ENCODE measurements at regions not wholly inside any gene's neighbourhood (a gene's known extent, or its start where the extent isn't known, plus 50 kb on each side); places are given as distances from the start of the nearest gene placed in this dataset.

- no peak for DNase-seq
Observed at GRCh38 chrX:39759526-39760224, 338.1 kb downstream of the BCOR start.

GRCh38 chrX:39760930-39761329 lies 336.8 kb downstream of the BCOR start:
- DNase-seq, result no peak

- no peak for DNase-seq
Observed at GRCh38 chrX:39762266-39762841, 335.4 kb downstream of the BCOR start.

- DNase-seq, result no peak
Observed at GRCh38 chrX:39764441-39764914, 333.3 kb downstream of the BCOR start.

GRCh38 chrX:39765327-39765726 lies 332.4 kb downstream of the BCOR start:
- no peak for DNase-seq

- no peak for DNase-seq
Observed at GRCh38 chrX:39766085-39766726, 331.6 kb downstream of the BCOR start.

- no peak for DNase-seq
Observed at GRCh38 chrX:39766855-39767254, 330.9 kb downstream of the BCOR start.

GRCh38 chrX:39767446-39767845 lies 330.3 kb downstream of the BCOR start:
- DNase-seq, result no peak

- DNase-seq, result no peak
Observed at GRCh38 chrX:39769748-39770147, 328.0 kb downstream of the BCOR start.

- DNase-seq, result no peak
Observed at GRCh38 chrX:39771089-39771488, 326.7 kb downstream of the BCOR start.

- DNase-seq, result peak in 3 of 4 experiments; percentile 12 to 41 (median 19)
Observed at GRCh38 chrX:39772057-39772832, 325.5 kb downstream of the BCOR start.

GRCh38 chrX:39773150-39773549 lies 324.6 kb downstream of the BCOR start:
- DNase-seq, result no peak

- DNase-seq, result no peak
Observed at GRCh38 chrX:39773923-39774773, 323.6 kb downstream of the BCOR start.

GRCh38 chrX:39774774-39775328 lies 322.9 kb downstream of the BCOR start:
- no peak for DNase-seq

- DNase-seq, result no peak
Observed at GRCh38 chrX:39777623-39778025, 320.1 kb downstream of the BCOR start.

- DNase-seq, result no peak
Observed at GRCh38 chrX:39779952-39780783, 317.6 kb downstream of the BCOR start.

- DNase-seq, result no peak
Observed at GRCh38 chrX:39782276-39782675, 315.5 kb downstream of the BCOR start.

GRCh38 chrX:39787999-39788398 lies 309.8 kb downstream of the BCOR start:
- no peak for DNase-seq

GRCh38 chrX:39788521-39788920 lies 309.2 kb downstream of the BCOR start:
- no peak for DNase-seq

- no peak for DNase-seq
Observed at GRCh38 chrX:39791691-39792090, 306.1 kb downstream of the BCOR start.

- no peak for DNase-seq
Observed at GRCh38 chrX:39795605-39796004, 302.2 kb downstream of the BCOR start.
